HG03432 (cell line): ENCODE measurements at regions not wholly inside any gene's neighbourhood (a gene's known extent, or its start where the extent isn't known, plus 50 kb on each side); places are given as distances from the start of the nearest gene placed in this dataset.
A peak's percentile ranks its signal among the peaks of the same experiment; 100 is the strongest.

ENCODE experiments used
- ATAC-seq: cut with Tn5 transposase; IDR thresholded peaks from one replicate; pipeline ENCODE4 v1.9.1; 2021; ENCODE audit warnings: mild to moderate bottlenecking, moderate library complexity; ENCODE audit not compliant: unreplicated experiment

DNA sequence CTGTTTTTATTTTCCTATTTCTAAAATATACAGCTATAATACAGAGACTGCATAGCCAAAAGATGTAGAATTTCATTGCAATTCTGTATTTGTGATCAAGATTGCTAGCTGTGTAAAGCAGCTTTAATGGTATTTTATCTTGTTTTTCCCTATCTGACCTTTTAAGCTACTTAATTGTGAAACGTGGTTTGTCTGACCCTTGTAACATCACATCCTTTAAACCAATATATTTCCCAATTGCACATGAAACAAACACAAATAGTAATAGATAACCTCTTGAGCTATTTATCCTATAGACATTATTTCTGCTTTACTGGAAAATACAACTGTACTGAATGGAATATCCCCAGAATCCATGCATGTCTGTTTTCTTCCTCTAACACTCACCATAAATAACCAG lies 112.2 kb upstream of the PLPPR4 start:
- ATAC-seq, result no peak

GRCh38 chr1:99163671-99164070 lies 100.6 kb upstream of the PLPPR4 start:
- ATAC-seq, result no peak

DNA sequence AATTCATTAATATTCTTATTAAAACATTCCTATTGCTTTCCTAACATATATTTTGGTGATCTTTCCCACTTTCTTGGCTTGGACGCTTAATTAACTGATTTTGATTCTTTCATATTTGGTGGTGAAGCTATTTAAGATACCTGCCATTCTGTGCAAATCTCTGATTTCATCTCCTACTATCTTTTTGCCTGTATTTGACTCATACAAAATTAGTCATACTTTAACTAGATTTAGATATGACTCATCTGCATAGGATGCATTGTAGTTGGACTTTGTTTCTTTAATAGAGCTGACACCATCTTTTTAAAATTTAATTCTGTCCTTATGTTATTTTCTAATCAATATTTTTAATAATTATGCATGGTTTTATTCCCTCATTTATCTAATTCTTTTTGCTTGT lies 93.8 kb upstream of the PLPPR4 start:
- ATAC-seq, result no peak

DNA sequence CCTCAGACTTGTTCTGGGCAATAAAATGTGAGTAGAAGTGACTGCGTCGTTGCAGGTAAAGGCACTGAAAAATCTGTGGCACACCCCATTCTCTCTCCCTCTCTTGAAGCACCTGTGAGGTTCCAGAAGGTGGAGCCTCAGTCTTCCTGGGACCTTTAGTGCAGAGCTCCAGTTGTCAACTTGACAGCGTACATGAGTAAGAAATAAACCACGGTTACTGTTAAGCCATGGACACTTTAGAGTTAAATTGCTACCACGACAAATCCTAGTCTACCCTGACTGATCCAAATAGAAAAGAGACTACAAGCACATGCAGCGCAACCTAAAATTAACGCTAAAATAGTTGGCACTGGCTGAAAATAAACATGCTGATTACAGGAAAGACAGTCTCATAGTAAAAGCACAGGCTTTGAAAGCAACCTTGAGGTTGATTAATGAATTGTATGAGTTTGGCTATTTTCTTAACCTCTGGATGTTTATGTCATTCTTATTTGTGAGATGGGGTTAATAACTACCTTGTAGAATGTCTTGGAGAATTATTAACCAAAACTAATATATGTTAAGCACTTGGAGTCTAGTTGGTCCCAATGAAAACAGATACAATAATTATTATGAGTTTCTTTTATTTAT lies 93.0 kb upstream of the PLPPR4 start:
- ATAC-seq, result no peak

DNA sequence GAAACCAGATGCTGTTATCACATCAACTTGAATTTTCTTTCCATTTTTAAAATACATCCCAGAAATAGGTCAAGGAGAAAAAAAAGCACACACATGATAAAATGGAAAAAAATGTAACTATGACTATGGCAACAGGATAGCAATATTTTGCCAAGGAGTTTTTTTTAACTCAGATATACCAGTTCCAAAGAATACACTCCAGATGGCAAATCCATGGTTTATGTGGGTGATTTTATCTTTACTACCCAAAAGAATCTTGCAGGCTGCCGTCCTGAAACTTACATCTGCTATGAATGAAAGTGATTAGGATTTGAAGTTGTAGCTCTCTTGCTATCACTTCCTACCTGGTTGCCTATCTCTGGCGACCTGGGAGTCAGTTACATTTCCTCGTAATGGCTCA lies 91.0 kb upstream of the PLPPR4 start:
- no peak for ATAC-seq

- no peak for ATAC-seq
Observed at GRCh38 chr1:99173900-99174299, 90.4 kb upstream of the PLPPR4 start.

DNA sequence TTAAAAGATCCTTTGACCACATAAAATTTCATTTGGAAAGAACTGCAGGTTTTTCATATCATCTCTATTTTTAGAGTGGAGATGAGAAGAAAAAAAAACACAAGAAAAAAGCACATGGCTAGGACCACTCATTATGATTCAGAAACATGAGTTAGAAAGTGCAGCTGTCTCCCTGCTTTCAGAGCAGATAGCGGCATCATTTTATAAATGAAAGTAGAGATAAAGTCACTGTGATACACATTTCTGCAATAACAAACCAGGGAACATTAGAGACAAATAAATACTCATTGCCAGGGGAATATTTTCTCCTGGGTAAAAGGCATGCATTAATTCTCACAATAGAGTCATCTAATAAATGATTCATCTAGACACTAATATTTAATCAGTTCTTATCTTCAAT lies 87.5 kb upstream of the PLPPR4 start:
- no peak for ATAC-seq

DNA sequence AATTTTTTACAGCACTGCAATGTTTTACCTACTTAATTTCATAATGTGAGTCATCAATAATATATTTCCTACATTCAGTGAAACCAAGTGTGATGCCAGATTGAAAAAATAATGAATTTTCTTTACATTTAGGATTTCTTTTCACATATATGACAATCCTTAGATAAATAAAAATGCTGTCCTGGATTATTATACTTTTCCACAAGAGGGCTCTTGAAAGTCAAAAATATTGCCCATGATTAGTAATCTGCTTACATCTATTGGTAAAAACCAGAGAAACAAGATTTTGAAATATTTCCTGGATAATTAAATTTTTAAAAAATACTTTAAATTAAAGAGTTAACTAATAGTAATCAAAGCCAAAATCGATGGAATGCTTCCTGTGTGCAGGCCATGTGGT lies 86.8 kb upstream of the PLPPR4 start:
- ATAC-seq, result no peak

DNA sequence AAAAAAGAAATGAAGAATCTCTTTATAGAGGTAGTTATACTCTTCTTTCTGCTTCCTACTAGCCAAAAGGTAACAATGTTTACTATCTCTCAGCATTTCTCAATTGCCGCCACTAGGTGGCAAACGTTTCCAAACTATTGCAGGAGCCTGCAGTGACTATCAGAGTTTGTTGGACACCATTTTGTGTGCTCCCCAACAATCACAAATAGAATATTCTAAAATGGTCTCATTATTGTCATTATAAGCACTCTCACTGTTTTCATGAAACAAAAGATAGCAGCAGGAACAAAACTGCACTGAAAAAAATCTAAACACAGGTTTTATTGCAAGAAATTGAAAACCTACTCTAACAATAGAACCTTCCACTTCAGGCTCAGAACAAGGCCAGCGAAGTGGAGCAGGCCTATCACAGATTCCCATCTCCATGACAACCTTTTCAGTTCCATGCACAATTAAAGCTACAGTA lies 83.9 kb upstream of the PLPPR4 start:
- peak; percentile 99 for ATAC-seq

DNA sequence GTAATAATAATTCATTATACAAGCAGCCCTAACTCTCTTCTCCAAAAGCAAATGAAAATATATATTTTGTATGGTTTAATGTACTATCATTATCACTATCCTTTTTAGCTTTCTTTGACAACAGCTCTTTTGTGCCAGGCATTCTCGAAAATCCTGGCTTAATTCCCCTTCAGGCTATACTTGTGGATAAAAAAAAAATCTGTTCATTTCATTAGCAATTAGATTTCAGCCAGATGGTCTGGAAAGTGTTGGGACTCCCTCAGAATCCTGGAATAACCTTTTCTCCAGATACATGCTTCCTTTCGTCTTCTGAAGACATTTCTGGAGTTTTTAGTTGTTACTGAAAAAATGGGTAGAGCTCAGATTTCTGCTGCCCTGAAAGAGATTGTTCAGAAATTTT lies 83.4 kb upstream of the PLPPR4 start:
- no peak for ATAC-seq

DNA sequence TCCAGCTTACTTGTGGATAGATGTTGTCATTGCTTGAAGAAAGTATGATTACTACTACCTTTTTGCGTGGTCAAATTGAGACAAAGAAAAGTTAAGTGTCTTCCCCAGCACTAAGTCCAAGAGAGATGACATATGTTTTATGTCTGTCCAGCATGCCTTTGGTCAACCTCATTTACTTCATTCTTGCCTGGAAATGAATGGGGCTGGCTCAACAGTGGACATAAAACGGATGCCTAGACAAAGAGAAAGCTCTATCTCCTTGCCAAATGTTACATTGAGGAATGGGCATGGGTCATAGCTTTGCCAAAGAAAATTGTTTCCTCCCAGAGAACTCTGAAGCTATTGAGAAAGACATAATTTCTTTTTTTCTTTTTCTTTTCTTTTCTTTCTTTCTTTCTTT lies 82.4 kb upstream of the PLPPR4 start:
- no peak for ATAC-seq

DNA sequence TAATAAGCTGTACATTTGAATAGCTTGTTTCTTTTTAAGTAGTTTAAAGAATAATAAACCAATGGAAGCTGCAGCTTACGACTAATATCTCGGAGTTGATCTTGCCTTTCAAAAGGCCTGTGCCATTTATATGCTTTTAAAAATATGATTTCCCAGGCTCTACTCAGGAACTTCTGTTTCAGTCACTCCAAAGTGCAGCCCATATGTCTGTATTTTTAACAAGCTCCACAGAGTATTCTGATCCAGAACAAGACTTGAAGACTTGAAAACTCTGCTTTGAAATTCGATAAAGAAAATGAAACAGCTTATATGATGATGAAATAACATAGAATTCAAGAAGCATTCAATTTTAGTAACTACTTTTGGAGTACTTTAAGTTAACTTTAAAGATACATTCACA lies 79.1 kb upstream of the PLPPR4 start:
- ATAC-seq, result no peak

GRCh38 chr1:99193431-99193830 lies 70.9 kb upstream of the PLPPR4 start:
- ATAC-seq, result no peak

DNA sequence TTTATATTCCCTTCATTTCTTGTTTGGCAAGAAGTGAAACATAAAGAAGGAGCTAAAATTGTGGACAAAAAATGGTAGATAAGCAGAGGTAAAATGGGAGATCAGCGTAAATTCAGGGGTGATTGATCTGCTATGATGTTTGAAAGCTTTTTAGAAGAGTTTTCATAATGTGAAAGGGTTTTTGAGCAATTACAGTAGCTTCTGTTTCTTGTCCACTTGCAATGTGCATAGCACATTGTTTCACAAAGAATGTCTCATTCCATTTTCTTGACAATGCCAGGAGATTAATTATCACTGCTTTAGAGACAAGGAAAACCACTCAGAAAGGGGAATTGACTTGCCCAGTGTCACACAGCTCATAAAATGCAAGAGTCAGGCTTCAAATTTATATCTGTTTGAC lies 65.9 kb upstream of the PLPPR4 start:
- no peak for ATAC-seq

- ATAC-seq, result no peak
Observed at GRCh38 chr1:99207216-99207615, 57.1 kb upstream of the PLPPR4 start.
